SK-N-SH (cell line): ENCODE measurements at regions not wholly inside any gene's neighbourhood (a gene's known extent, or its start where the extent isn't known, plus 50 kb on each side); places are given as distances from the start of the nearest gene placed in this dataset.

ENCODE experiments used
- POLR2AphosphoS5 ChIP-seq: IDR thresholded peaks from 2 replicates; pipeline ENCODE4 v1.6.1; 2012; ENCODE audit warnings: low read depth, low read length
- RAD21 ChIP-seq: IDR thresholded peaks from 2 replicates; pipeline ENCODE4 v1.6.1; 2012; ENCODE audit warnings: mild to moderate bottlenecking, low read length
- TF ChIP-seq, protein P1 (sequence below): fragments of 200-600 bp; sonication (generic); IDR thresholded peaks from 2 replicates; pipeline ENCODE4 v1.6.1; 2017; ENCODE audit warnings: antibody characterized with exemption, mild to moderate bottlenecking, moderate library complexity

DNA sequence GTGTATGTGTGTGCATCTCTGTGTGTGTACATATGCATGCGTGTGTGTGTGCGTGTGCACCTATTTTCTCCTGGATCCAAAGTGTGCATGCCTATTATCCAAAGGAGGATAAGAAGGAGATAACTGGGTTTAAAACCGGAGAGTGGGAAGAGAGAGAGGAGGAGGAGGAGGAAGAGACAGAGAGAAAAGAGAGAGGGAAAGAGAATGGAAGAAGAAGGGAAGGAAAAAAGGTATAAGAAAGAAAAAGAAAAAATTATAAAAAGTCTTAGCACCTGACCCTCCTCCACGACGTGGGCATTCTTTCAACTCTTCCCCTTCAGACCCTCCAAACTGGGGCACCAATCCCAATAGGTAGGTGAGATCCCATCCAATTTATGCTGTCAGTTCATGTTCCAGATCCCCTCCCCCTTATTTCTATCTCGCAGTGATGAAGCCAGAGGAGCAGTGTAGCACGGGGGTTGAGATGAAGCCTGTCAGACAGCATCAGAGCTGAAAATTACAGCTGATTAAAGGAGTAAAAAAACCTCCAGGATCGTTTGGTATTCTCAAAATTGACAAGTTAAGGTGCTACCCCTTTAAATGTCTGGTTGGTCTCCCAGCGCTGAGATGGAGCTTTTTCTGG is 386.7 kb upstream of the ATP5MC3 start:
- TF ChIP-seq, protein P1, sequence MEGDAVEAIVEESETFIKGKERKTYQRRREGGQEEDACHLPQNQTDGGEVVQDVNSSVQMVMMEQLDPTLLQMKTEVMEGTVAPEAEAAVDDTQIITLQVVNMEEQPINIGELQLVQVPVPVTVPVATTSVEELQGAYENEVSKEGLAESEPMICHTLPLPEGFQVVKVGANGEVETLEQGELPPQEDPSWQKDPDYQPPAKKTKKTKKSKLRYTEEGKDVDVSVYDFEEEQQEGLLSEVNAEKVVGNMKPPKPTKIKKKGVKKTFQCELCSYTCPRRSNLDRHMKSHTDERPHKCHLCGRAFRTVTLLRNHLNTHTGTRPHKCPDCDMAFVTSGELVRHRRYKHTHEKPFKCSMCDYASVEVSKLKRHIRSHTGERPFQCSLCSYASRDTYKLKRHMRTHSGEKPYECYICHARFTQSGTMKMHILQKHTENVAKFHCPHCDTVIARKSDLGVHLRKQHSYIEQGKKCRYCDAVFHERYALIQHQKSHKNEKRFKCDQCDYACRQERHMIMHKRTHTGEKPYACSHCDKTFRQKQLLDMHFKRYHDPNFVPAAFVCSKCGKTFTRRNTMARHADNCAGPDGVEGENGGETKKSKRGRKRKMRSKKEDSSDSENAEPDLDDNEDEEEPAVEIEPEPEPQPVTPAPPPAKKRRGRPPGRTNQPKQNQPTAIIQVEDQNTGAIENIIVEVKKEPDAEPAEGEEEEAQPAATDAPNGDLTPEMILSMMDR = no peak
- TF ChIP-seq RAD21 = no peak
- TF ChIP-seq POLR2AphosphoS5 = no peak
